GM19328 (cell line): ENCODE measurements at regions not wholly inside any gene's neighbourhood (a gene's known extent, or its start where the extent isn't known, plus 50 kb on each side); places are given as distances from the start of the nearest gene placed in this dataset.

Source experiments
- ATAC-seq: cut with Tn5 transposase; IDR thresholded peaks from one replicate; pipeline ENCODE4 v1.9.1; 2021; ENCODE audit warnings: mild to moderate bottlenecking, moderate library complexity; ENCODE audit not compliant: unreplicated experiment

- no peak for ATAC-seq
Observed at GRCh38 chr12:98453492-98453891, 61.9 kb upstream of the TMPO start.

- no peak for ATAC-seq
Observed at GRCh38 chr12:98456041-98456440, 59.3 kb upstream of the TMPO start.

- ATAC-seq: no peak
Observed at GRCh38 chr12:98456576-98457573, 58.5 kb upstream of the TMPO start.

GRCh38 chr12:98464190-98464589 is 51.2 kb upstream of the TMPO start:
- no peak for ATAC-seq

GRCh38 chr12:98465505-98465904 is 49.9 kb upstream of the TMPO start:
- no peak for ATAC-seq
